GM12878 (cell line): ENCODE measurements at regions not wholly inside any gene's neighbourhood (a gene's known extent, or its start where the extent isn't known, plus 50 kb on each side); places are given as distances from the start of the nearest gene placed in this dataset.

Experiments
- E4F1 ChIP-seq: fragments of 450-650 bp; IDR thresholded peaks from 2 replicates; pipeline ENCODE4 v1.6.1; 2018; ENCODE audit warnings: borderline replicate concordance, mild to moderate bottlenecking; ENCODE audit not compliant: partially characterized antibody
- HSF1 ChIP-seq: fragments of 150-350 bp; IDR thresholded peaks from 2 replicates; pipeline ENCODE4 v1.6.1; 2014; ENCODE audit warnings: mild to moderate bottlenecking, low read depth, low read length
- MYB ChIP-seq: fragments of 150-350 bp; IDR thresholded peaks from 2 replicates; pipeline ENCODE4 v1.6.1; 2014; ENCODE audit warnings: mild to moderate bottlenecking, low read depth, low read length, borderline replicate concordance
- SIX5 ChIP-seq: IDR thresholded peaks from 2 replicates; pipeline ENCODE4 v1.6.1; 2011; ENCODE audit warnings: mild to moderate bottlenecking, low read depth, low read length, moderate library complexity; ENCODE audit not compliant: severe bottlenecking
- ZNF592 ChIP-seq: fragments of 450-650 bp; IDR thresholded peaks from 2 replicates; pipeline ENCODE4 v1.6.1; 2017; ENCODE audit warnings: mild to moderate bottlenecking, moderate library complexity
- ZNF622 ChIP-seq: fragments of 450-650 bp; IDR thresholded peaks from 2 replicates; pipeline ENCODE4 v1.6.1; 2017; ENCODE audit warnings: mild to moderate bottlenecking, inconsistent platforms
- ZNF687 ChIP-seq: fragments of 450-650 bp; IDR thresholded peaks from 2 replicates; pipeline ENCODE4 v1.6.1; 2017; ENCODE audit warnings: mild to moderate bottlenecking, moderate library complexity

GRCh38 chr10:78921895-78922294 is 146.9 kb upstream of the ZMIZ1 start (continued):
- TF ChIP-seq ZNF592 (no peak), ZNF622 (no peak), HSF1 (no peak), SIX5 (no peak), E4F1 (no peak), ZNF687 (no peak), MYB (no peak)
- TF ChIP-seq, all 136 proteins: peak for 0
